ENCODE measurements at regions not wholly inside any gene's neighbourhood (a gene's known extent, or its start where the extent isn't known, plus 50 kb on each side); places are given as distances from the start of the nearest gene placed in this dataset.

DNA sequence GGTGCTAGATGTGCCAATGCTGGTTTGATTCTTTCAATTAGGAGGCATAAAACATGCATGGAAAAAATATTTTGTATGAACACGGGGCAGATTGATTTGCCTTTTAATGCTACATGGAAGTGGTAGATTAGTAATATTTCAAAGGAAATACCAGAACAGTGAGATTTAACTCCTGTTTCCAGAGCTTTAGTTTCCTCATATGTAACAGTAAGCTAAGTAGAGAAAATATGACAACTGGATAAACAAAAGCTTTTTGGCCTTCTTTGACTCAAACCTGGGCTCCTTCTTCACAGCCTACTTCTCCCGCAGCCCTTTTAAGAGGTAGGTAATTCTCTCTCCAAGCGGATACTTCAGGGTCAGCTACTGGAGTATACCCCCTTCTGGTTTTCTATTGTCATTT, 254.2 kb upstream of the TRPC7 start:
- Histone ChIP-seq H3K4me3 (no peak overlapping the region), H3K4me1 (peaks cover 5% of the 10 kb centered on the region), H3K27me3 (no peaks in the 10 kb centered on the region), H3K36me3 (no peaks in the 10 kb centered on the region), H3K9me3 (no peaks in the 10 kb centered on the region), H3K27ac (no peak overlapping the region)
- WGBS, result 87% methylated on average over 3 of the region's 3 CpGs
- TF ChIP-seq EP300 (IDR thresholded peaks at IDR 0.05), result no peak
- TF ChIP-seq, protein P1, sequence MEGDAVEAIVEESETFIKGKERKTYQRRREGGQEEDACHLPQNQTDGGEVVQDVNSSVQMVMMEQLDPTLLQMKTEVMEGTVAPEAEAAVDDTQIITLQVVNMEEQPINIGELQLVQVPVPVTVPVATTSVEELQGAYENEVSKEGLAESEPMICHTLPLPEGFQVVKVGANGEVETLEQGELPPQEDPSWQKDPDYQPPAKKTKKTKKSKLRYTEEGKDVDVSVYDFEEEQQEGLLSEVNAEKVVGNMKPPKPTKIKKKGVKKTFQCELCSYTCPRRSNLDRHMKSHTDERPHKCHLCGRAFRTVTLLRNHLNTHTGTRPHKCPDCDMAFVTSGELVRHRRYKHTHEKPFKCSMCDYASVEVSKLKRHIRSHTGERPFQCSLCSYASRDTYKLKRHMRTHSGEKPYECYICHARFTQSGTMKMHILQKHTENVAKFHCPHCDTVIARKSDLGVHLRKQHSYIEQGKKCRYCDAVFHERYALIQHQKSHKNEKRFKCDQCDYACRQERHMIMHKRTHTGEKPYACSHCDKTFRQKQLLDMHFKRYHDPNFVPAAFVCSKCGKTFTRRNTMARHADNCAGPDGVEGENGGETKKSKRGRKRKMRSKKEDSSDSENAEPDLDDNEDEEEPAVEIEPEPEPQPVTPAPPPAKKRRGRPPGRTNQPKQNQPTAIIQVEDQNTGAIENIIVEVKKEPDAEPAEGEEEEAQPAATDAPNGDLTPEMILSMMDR (IDR thresholded peaks at IDR 0.05), result no peak
- TF ChIP-seq POLR2A (IDR thresholded peaks at IDR 0.05), result no peak
- no peak for DNase-seq (ENCODE audit: low spot score in 2 of 2)

DNA sequence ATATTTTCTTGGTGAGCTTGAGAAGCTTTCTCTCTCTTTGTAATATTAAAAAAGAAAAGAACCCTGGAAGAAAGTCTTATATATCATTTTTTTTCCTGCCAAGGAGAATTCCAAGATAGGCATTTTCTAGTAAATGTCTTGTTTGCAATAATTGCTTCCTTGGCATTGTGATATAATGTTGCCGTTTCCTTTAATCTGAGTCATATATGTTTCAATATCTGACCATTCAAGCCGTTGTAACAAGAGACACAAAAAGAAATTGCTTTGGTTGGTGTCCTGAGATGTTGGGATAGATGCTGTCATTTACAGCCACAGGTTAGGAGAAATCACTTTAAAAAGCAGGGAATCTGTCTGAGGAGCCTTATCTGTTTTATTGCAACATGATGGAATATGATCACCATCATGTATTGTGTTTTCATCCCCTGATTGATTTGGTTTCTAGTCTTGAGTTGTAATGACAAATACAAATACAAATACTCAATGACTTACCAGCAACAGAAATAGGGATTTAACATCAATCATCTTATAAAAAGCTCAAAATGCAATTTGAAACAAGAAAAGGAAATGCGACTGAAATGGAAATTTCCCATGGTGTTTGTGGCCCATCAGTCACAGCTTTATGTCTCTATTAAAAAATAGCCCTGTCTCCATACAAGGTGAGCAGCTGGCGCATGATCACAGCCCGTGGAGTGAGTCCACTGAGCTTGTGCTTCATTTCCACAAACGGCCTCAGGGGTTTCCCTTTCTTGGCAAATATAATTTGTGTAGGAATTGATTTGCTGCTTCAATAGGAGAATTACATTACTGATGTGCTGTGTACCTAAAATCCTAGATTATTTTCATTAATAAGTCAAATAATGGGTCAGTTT, 250.1 kb upstream of the TRPC7 start:
- no peak for DNase-seq (ENCODE audit: low spot score in 2 of 2)
- no peaks in the 10 kb centered on the region for H3K36me3 ChIP-seq
- WGBS, result 64% methylated on average over 6 of the region's 6 CpGs

DNA sequence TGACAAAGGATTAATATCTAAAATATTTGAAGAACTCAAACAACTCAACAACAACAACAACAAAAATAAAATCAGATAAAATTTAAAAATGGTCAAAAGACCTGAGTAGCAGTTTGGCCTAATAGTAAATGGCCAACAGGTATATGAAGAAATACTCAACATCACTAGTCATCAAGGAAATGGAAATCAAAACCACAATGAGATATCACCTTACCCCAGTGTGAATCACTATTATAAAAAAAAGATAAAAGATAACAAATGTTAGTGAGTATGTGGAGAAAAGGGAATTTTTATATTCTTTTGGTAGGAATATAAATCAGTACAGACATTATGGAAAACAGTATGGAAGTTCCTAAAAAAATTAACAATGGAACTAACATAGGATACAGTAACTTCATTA, 247.9 kb upstream of the TRPC7 start:
- TF ChIP-seq POLR2A (IDR thresholded peaks at IDR 0.05) (no peak), EP300 (IDR thresholded peaks at IDR 0.05) (no peak)
- TF ChIP-seq, protein P1 (IDR thresholded peaks at IDR 0.05), result no peak
- H3K4me1 ChIP-seq, result no peaks in the 10 kb centered on the region
- H3K27me3 ChIP-seq, result no peaks in the 10 kb centered on the region
- peaks cover 3% of the 10 kb centered on the region for H3K9me3 ChIP-seq
- no peak for DNase-seq (ENCODE audit: low spot score in 2 of 2)
- no peaks in the 10 kb centered on the region for H3K36me3 ChIP-seq
- no peak overlapping the region for H3K4me3 ChIP-seq
- no peak overlapping the region for H3K27ac ChIP-seq

More for the DNA sequence above, 250.1 kb upstream of the TRPC7 start:
- TF ChIP-seq POLR2AphosphoS5 (IDR thresholded peaks at IDR 0.05) (no peak), POLR2A (IDR thresholded peaks at IDR 0.05) (no peak), EP300 (IDR thresholded peaks at IDR 0.05) (no peak)
- TF ChIP-seq, protein P1 (IDR thresholded peaks at IDR 0.05), result no peak
- Histone ChIP-seq H3K9me3 (peaks cover 3% of the 10 kb centered on the region), H3K27ac (no peak overlapping the region), H3K4me1 (no peaks in the 10 kb centered on the region), H3K4me3 (no peak overlapping the region), H3K27me3 (no peaks in the 10 kb centered on the region)

DNA sequence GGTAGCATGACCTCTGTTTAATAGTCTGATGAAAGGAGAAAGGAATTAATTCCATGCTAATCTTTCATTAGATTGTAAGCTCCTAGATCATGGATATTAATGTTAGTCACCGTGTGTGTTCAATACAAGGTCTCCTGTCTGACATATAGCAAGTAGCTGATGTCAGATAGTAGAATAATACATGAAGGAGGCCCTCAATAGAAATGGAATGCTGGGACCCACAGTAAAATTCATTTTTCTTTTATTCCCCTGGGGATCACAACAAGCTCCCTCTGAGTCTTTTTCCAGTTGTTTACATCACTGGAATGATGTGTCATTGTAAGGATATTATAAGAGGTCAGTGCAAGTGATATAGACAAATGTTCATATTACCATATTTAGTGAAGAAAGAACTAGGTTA, 240.3 kb upstream of the TRPC7 start:
- 82% methylated on average over 1 of the region's 1 CpG for WGBS

DNA sequence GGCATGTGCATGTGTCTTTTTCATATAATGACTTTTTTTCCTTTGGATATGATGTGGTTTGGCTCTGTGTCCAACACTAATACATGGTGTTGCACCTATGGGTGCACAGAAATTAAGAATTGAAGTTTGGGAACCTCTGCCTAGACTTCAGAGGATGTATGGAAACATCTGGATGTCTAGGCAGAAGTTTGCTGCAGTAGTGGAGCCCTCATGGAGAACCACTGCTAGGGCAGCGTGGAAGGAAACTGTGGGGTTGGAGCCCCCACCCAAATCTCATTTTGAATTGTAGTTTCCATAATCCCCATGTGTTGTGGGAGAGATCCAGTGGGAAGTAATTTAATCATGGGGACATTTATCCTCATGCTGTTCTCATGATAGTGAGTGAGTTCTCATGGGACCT, 235.0 kb upstream of the TRPC7 start:
- H3K4me1 ChIP-seq, result no peaks in the 10 kb centered on the region
- no peak overlapping the region for H3K27ac ChIP-seq
- no peaks in the 10 kb centered on the region for H3K27me3 ChIP-seq
- peaks cover 6% of the 10 kb centered on the region for H3K9me3 ChIP-seq
- DNase-seq (ENCODE audit: low spot score in 2 of 2), result no peak
- 100% methylated on average over 1 of the region's 1 CpG for WGBS
- no peaks in the 10 kb centered on the region for H3K36me3 ChIP-seq
- no peak overlapping the region for H3K4me3 ChIP-seq
- TF ChIP-seq POLR2A (IDR thresholded peaks at IDR 0.05), result no peak
- TF ChIP-seq EP300 (IDR thresholded peaks at IDR 0.05), result no peak
- no peak for TF ChIP-seq POLR2AphosphoS5 (IDR thresholded peaks at IDR 0.05)
- TF ChIP-seq, protein P1 (IDR thresholded peaks at IDR 0.05), result no peak

More for the DNA sequence above, 240.3 kb upstream of the TRPC7 start:
- Histone ChIP-seq H3K4me3 (no peak overlapping the region), H3K9me3 (peaks cover 6% of the 10 kb centered on the region), H3K36me3 (no peaks in the 10 kb centered on the region), H3K27me3 (no peaks in the 10 kb centered on the region), H3K4me1 (no peaks in the 10 kb centered on the region), H3K27ac (no peak overlapping the region)
- DNase-seq (ENCODE audit: low spot score in 2 of 2), result no peak
- TF ChIP-seq EP300 (IDR thresholded peaks at IDR 0.05), result no peak
- no peak for TF ChIP-seq POLR2AphosphoS5 (IDR thresholded peaks at IDR 0.05)
- TF ChIP-seq POLR2A (IDR thresholded peaks at IDR 0.05), result no peak
- TF ChIP-seq, protein P1 (IDR thresholded peaks at IDR 0.05), result no peak
